ENCODE measurements at regions not wholly inside any gene's neighbourhood (a gene's known extent, or its start where the extent isn't known, plus 50 kb on each side); places are given as distances from the start of the nearest gene placed in this dataset.

- peak; percentile 8 for DNase-seq (ENCODE audit: low read depth)
- H3K4me3 ChIP-seq (ENCODE audit: low read depth, low read length): no peak overlapping the region
- TF ChIP-seq CTCF (conservative IDR thresholded peaks at IDR 0.05; ENCODE audit: low read depth, low read length): no peak
Measured at GRCh38 chr15:87144775-87145174, 1065.1 kb downstream of the AGBL1 start.

DNA sequence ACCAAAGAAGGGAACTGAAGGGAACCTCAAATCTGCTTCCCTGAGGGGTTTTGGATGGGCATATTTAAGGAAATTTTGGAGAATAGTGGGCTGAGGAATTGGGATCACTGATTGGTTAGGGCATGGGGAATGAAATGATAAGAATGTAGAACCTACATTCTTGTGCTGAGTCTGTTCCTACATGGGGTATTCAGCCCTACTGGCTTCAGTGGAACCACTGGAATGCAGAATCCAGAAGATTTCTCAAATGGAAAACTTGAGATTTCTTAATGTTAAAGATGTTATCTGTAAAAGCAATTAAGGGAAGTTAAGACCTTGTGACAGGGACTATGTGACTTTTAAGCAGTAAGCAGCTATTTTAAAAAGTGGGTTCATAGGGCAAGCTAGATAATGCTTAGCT lies 1062.4 kb downstream of the AGBL1 start:
- TF ChIP-seq CTCF (conservative IDR thresholded peaks at IDR 0.05; ENCODE audit: low read depth, low read length): no peak
- no peak for DNase-seq (ENCODE audit: low read depth)
- H3K4me3 ChIP-seq (ENCODE audit: low read depth, low read length): no peak overlapping the region

DNA sequence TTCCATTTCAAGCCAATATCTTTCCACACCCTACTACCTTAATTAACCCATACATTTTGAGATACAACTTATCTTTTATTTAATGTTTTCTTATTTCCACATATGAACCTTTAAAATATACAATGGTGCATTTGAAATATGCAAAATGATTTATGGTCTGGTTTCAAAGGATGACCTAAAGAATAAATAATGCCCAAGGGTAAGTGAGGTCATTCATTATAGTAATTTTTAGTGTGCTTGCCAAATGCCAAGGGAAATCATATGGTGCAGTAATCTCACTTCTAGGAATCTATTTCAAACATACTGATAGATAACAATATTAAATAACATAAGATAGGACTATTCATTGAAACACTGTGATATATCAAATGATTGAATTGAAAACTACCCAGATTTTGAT lies 1055.4 kb downstream of the AGBL1 start:
- no peak for DNase-seq (ENCODE audit: low read depth)
- no peak overlapping the region for H3K4me3 ChIP-seq (ENCODE audit: low read depth, low read length)
- TF ChIP-seq CTCF (conservative IDR thresholded peaks at IDR 0.05; ENCODE audit: low read depth, low read length): no peak

GRCh38 chr15:87133704-87134103 lies 1054.0 kb downstream of the AGBL1 start:
- no peak overlapping the region for H3K4me3 ChIP-seq (ENCODE audit: low read depth, low read length)
- TF ChIP-seq CTCF (conservative IDR thresholded peaks at IDR 0.05; ENCODE audit: low read depth, low read length): no peak
- no peak for DNase-seq (ENCODE audit: low read depth)

DNA sequence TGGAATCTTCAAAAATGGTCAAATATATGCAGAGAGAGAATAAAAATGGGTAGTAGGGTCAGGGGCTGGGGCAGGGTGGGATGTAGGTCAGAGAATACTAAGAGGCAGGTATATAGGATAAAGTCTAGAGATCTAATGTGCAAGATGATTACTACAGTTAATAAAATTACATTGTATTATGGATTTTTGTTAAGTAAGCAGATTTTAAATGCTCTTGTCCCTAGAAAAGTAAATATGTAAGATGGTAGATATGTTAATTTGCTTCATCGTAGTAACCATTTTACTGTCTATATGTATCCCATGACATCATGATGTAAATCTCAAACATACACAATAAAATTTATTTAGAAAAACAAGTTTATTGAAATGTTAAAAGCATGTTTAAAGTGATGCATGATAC lies 1051.4 kb downstream of the AGBL1 start:
- no peak overlapping the region for H3K4me3 ChIP-seq (ENCODE audit: low read depth, low read length)
- TF ChIP-seq CTCF (conservative IDR thresholded peaks at IDR 0.05; ENCODE audit: low read depth, low read length): no peak
- no peak for DNase-seq (ENCODE audit: low read depth)

GRCh38 chr15:87129916-87130315 lies 1050.2 kb downstream of the AGBL1 start:
- no peak overlapping the region for H3K4me3 ChIP-seq (ENCODE audit: low read depth, low read length)
- DNase-seq (ENCODE audit: low read depth): peak; percentile 5
- no peak for TF ChIP-seq CTCF (conservative IDR thresholded peaks at IDR 0.05; ENCODE audit: low read depth, low read length)

DNA sequence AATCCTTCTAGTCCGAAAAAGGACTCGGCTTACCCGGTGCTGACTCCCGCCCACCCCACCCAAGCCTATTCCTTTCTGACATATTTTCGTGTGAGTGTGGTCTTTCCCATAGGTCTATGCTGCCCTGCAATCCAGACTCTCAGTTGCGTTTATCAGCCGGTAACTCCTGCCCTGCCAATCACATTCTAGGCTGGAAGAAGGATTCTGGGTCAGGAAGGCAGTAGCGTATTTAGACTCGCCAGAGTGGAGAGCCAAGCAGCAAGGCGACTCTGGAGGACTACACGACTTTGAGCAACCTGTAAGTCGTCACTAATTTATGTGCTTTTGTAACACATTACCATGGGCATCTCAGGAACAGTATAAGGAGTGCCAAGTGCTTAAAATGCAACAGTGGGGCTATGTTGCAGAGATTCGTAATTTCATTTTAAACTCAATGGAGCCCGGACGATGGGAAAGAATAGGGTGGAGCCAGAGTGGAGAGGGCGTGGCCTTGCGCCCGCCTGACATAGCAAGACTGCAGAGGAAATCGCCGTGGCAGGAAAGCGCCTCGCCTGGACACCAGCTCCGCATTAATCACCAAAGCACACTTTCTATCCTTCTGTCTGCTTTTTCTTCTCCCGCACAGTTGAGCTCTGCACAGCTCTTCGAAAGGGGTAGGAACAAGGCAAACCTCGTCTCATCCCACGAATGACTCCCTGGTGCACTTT lies 1044.2 kb downstream of the AGBL1 start:
- TF ChIP-seq CTCF (conservative IDR thresholded peaks at IDR 0.05; ENCODE audit: low read depth, low read length): no peak
- DNase-seq (ENCODE audit: low read depth): no peak
- no peak overlapping the region for H3K4me3 ChIP-seq (ENCODE audit: low read depth, low read length)

Measured in choroid plexus epithelial cell (primary cell).